Stimulated activated effector memory CD8-positive, alpha-beta T cell treated with anti-CD3 and anti-CD28 coated beads, Interleukin-12 subunit alpha, Interleukin-12 subunit beta, amount 100 ng/mL, for 72 hours (primary cell): ENCODE measurements at regions not wholly inside any gene's neighbourhood (a gene's known extent, or its start where the extent isn't known, plus 50 kb on each side); places are given as distances from the start of the nearest gene placed in this dataset.

Source experiments
- ATAC-seq: fragments of 150-1000 bp; cut with Tn5 transposase; 2 replicates; pipeline ENCODE4 v1.10.0; 2021
- DNase-seq, 2 donors: peaks; one replicate each; pipeline ENCODE4 v3.0.0; 2021 to 2022; ENCODE audit warnings: low spot score in 2 of 2
- H3K27ac Mint-ChIP-seq: one replicate; pipeline ENCODE4 v1.8.0; 2022; ENCODE audit warnings: mild to moderate bottlenecking, mixed read lengths
- H3K36me3 Mint-ChIP-seq: one replicate; pipeline ENCODE4 v1.8.0; 2022; ENCODE audit warnings: mild to moderate bottlenecking, mixed read lengths
- H3K4me1 Mint-ChIP-seq: one replicate; pipeline ENCODE4 v1.8.0; 2022; ENCODE audit warnings: mixed read lengths
- H3K4me3 Mint-ChIP-seq: one replicate; pipeline ENCODE4 v1.8.0; 2022; ENCODE audit warnings: mild to moderate bottlenecking, mixed read lengths
- H3K9me3 Mint-ChIP-seq: one replicate; pipeline ENCODE4 v1.8.0; 2022; ENCODE audit warnings: mixed read lengths

GRCh38 chr3:197355713-197356112 lies 57.3 kb upstream of the DLG1 start:
- DNase-seq: no peak
- H3K4me3 Mint-ChIP-seq: no peak overlapping the region
- no peak overlapping the region for H3K27ac Mint-ChIP-seq
- peaks cover 12% of the 10 kb centered on the region for H3K9me3 Mint-ChIP-seq
- ATAC-seq: no peak
- H3K4me1 Mint-ChIP-seq: no peaks in the 10 kb centered on the region
- no peaks in the 10 kb centered on the region for H3K36me3 Mint-ChIP-seq

- Mint-ChIP-seq H3K9me3 (peaks cover 3% of the 10 kb centered on the region), H3K4me3 (no peak overlapping the region), H3K4me1 (no peaks in the 10 kb centered on the region), H3K36me3 (no peaks in the 10 kb centered on the region), H3K27ac (no peak overlapping the region)
- ATAC-seq (no peak), DNase-seq (no peak)
Observed at GRCh38 chr3:197354568-197355001, 56.2 kb upstream of the DLG1 start.

GRCh38 chr3:197353867-197354567 lies 55.6 kb upstream of the DLG1 start:
- Mint-ChIP-seq H3K36me3 (no peaks in the 10 kb centered on the region), H3K4me3 (no peak overlapping the region), H3K27ac (no peak overlapping the region), H3K9me3 (no peaks in the 10 kb centered on the region), H3K4me1 (no peaks in the 10 kb centered on the region)
- DNase-seq (no peak), ATAC-seq (no peak)

GRCh38 chr3:197353001-197353866 lies 54.8 kb upstream of the DLG1 start:
- Mint-ChIP-seq H3K27ac (no peak overlapping the region), H3K9me3 (no peaks in the 10 kb centered on the region), H3K36me3 (no peaks in the 10 kb centered on the region), H3K4me1 (no peaks in the 10 kb centered on the region), H3K4me3 (no peak overlapping the region)
- no peak for ATAC-seq
- no peak for DNase-seq

- Mint-ChIP-seq H3K36me3 (no peaks in the 10 kb centered on the region), H3K4me3 (no peak overlapping the region), H3K4me1 (no peaks in the 10 kb centered on the region), H3K27ac (no peak overlapping the region), H3K9me3 (no peaks in the 10 kb centered on the region)
- ATAC-seq (no peak), DNase-seq (no peak)
Observed at GRCh38 chr3:197352382-197352781, 54.0 kb upstream of the DLG1 start.

GRCh38 chr3:197350446-197350845 lies 52.0 kb upstream of the DLG1 start:
- H3K27ac Mint-ChIP-seq: no peak overlapping the region
- DNase-seq (no peak), ATAC-seq (no peak)
- no peaks in the 10 kb centered on the region for H3K9me3 Mint-ChIP-seq
- no peaks in the 10 kb centered on the region for H3K36me3 Mint-ChIP-seq
- H3K4me3 Mint-ChIP-seq: no peak overlapping the region
- H3K4me1 Mint-ChIP-seq: no peaks in the 10 kb centered on the region

GRCh38 chr3:197349368-197349767 lies 51.0 kb upstream of the DLG1 start:
- no peaks in the 10 kb centered on the region for H3K9me3 Mint-ChIP-seq
- no peak overlapping the region for H3K27ac Mint-ChIP-seq

More at GRCh38 chr3:197349368-197349767, 51.0 kb upstream of the DLG1 start:
- DNase-seq (no peak), ATAC-seq (no peak)
- no peak overlapping the region for H3K4me3 Mint-ChIP-seq
- H3K36me3 Mint-ChIP-seq: no peaks in the 10 kb centered on the region
- no peaks in the 10 kb centered on the region for H3K4me1 Mint-ChIP-seq
